ENCODE measurements at regions not wholly inside any gene's neighbourhood (a gene's known extent, or its start where the extent isn't known, plus 50 kb on each side); places are given as distances from the start of the nearest gene placed in this dataset.
A peak's percentile ranks its signal among the peaks of the same experiment; 100 is the strongest.

GRCh38 chr9:75213765-75214164, 125.5 kb downstream of the OSTF1 start:
- TF ChIP-seq TEAD4 (IDR thresholded peaks at IDR 0.05) (no peak), CEBPB (IDR thresholded peaks at IDR 0.05) (no peak), YY1 (IDR thresholded peaks at IDR 0.05; ENCODE audit: low read depth) (no peak), REST (IDR thresholded peaks at IDR 0.05; ENCODE audit: low read depth) (no peak), TCF12 (IDR thresholded peaks at IDR 0.05; ENCODE audit: low read depth) (no peak), RAD21 (IDR thresholded peaks at IDR 0.05; ENCODE audit: low read depth) (no peak), USF1 (IDR thresholded peaks at IDR 0.05) (no peak), MAX (IDR thresholded peaks at IDR 0.05) (no peak), EP300 (IDR thresholded peaks at IDR 0.05; ENCODE audit: borderline replicate concordance) (no peak), NFIC (IDR thresholded peaks at IDR 0.05) (no peak), FOXM1 (IDR thresholded peaks at IDR 0.05; ENCODE audit: borderline replicate concordance, low read depth) (no peak)

- TF ChIP-seq TAF1 (IDR thresholded peaks at IDR 0.05; ENCODE audit: low read depth) (no peak), YY1 (IDR thresholded peaks at IDR 0.05; ENCODE audit: low read depth) (no peak), FOXM1 (IDR thresholded peaks at IDR 0.05; ENCODE audit: borderline replicate concordance, low read depth) (no peak), TEAD4 (IDR thresholded peaks at IDR 0.05) (no peak), EP300 (IDR thresholded peaks at IDR 0.05; ENCODE audit: borderline replicate concordance) (no peak), NFIC (IDR thresholded peaks at IDR 0.05) (no peak)
These were observed 138.3 kb downstream of the OSTF1 start for GRCh38 chr9:75226403-75227139.

GRCh38 chr9:75228893-75229292, 140.6 kb downstream of the OSTF1 start:
- TF ChIP-seq EGR1 (IDR thresholded peaks at IDR 0.05) (no peak), USF1 (IDR thresholded peaks at IDR 0.05) (no peak)

- TF ChIP-seq TEAD4 (IDR thresholded peaks at IDR 0.05), result no peak
- peak; percentile 23; the same call in 1 of the 2 replicates for TF ChIP-seq MAX (IDR thresholded peaks at IDR 0.05)
- TF ChIP-seq TCF12 (IDR thresholded peaks at IDR 0.05; ENCODE audit: low read depth), result peak; percentile 36; the same call in 1 of the 2 replicates
- peak; percentile 26; the same call in 1 of the 2 replicates for TF ChIP-seq EP300 (IDR thresholded peaks at IDR 0.05; ENCODE audit: borderline replicate concordance)
- TF ChIP-seq CEBPB (IDR thresholded peaks at IDR 0.05), result no peak
- no peak for TF ChIP-seq ZBTB7A (IDR thresholded peaks at IDR 0.05; ENCODE audit: low read depth)
- peak; percentile 72 for TF ChIP-seq NFIC (IDR thresholded peaks at IDR 0.05)
- TF ChIP-seq EGR1 (IDR thresholded peaks at IDR 0.05), result no peak; the same call in 1 of the 2 replicates
- TF ChIP-seq USF1 (IDR thresholded peaks at IDR 0.05), result no peak
- TF ChIP-seq REST (IDR thresholded peaks at IDR 0.05; ENCODE audit: low read depth), result no peak
These were observed 141.5 kb downstream of the OSTF1 start for GRCh38 chr9:75229605-75230332.

GRCh38 chr9:75230469-75230868, 142.2 kb downstream of the OSTF1 start:
- TF ChIP-seq ZBTB7A (IDR thresholded peaks at IDR 0.05; ENCODE audit: low read depth), result no peak
- TF ChIP-seq EGR1 (IDR thresholded peaks at IDR 0.05), result no peak
- TF ChIP-seq TCF12 (IDR thresholded peaks at IDR 0.05; ENCODE audit: low read depth), result no peak
- no peak for TF ChIP-seq CEBPB (IDR thresholded peaks at IDR 0.05)
- no peak for TF ChIP-seq FOXM1 (IDR thresholded peaks at IDR 0.05; ENCODE audit: borderline replicate concordance, low read depth)
- TF ChIP-seq RAD21 (IDR thresholded peaks at IDR 0.05; ENCODE audit: low read depth), result no peak
- TF ChIP-seq YY1 (IDR thresholded peaks at IDR 0.05; ENCODE audit: low read depth), result no peak
- TF ChIP-seq NFIC (IDR thresholded peaks at IDR 0.05), result no peak
- no peak for TF ChIP-seq TEAD4 (IDR thresholded peaks at IDR 0.05)
- no peak for TF ChIP-seq USF1 (IDR thresholded peaks at IDR 0.05)
- TF ChIP-seq TAF1 (IDR thresholded peaks at IDR 0.05; ENCODE audit: low read depth), result no peak
- no peak for TF ChIP-seq CREB1 (IDR thresholded peaks at IDR 0.05; ENCODE audit: low read depth)

Measured in Ishikawa (cell line).